ACC112 (cell line): ENCODE measurements at regions not wholly inside any gene's neighbourhood (a gene's known extent, or its start where the extent isn't known, plus 50 kb on each side); places are given as distances from the start of the nearest gene placed in this dataset.

Experiments used
- H2AFZ ChIP-seq: fragments of 200-600 bp; sonication (generic); one replicate; pipeline ENCODE4 v1.6.0; 2017; ENCODE audit warnings: antibody characterized with exemption, low read length; ENCODE audit not compliant: unreplicated experiment
- H3K27ac ChIP-seq: fragments of 200-600 bp; sonication (generic); 2 replicates; pipeline ENCODE4 v1.5.1; 2014; ENCODE audit warnings: low read depth, mild to moderate bottlenecking, antibody characterized with exemption, low read length, moderate library complexity
- H3K27me3 ChIP-seq: fragments of 200-600 bp; sonication (generic); 2 replicates; pipeline ENCODE4 v1.6.1; 2014; ENCODE audit warnings: mild to moderate bottlenecking, antibody characterized with exemption, low read length, moderate library complexity, mixed read lengths; ENCODE audit not compliant: insufficient read depth
- H3K36me3 ChIP-seq: fragments of 200-600 bp; sonication (generic); 2 replicates; pipeline ENCODE4 v1.6.1; 2016; ENCODE audit warnings: mild to moderate bottlenecking, antibody characterized with exemption, low read length, moderate library complexity, mixed read lengths; ENCODE audit not compliant: insufficient read depth
- H3K4me1 ChIP-seq: fragments of 200-600 bp; sonication (generic); one replicate; pipeline ENCODE4 v1.6.1; 2016; ENCODE audit warnings: low read length, mixed read lengths; ENCODE audit not compliant: insufficient read depth, unreplicated experiment, control insufficient read depth
- H3K4me3 ChIP-seq: fragments of 200-600 bp; sonication (generic); 2 replicates; pipeline ENCODE4 v1.5.1; 2014; ENCODE audit warnings: mild to moderate bottlenecking, low read depth, low read length
- H3K79me2 ChIP-seq: fragments of 200-600 bp; sonication (generic); one replicate; pipeline ENCODE4 v1.6.0; 2016; ENCODE audit warnings: low read length; ENCODE audit not compliant: control insufficient read depth, unreplicated experiment, insufficient read depth

DNA sequence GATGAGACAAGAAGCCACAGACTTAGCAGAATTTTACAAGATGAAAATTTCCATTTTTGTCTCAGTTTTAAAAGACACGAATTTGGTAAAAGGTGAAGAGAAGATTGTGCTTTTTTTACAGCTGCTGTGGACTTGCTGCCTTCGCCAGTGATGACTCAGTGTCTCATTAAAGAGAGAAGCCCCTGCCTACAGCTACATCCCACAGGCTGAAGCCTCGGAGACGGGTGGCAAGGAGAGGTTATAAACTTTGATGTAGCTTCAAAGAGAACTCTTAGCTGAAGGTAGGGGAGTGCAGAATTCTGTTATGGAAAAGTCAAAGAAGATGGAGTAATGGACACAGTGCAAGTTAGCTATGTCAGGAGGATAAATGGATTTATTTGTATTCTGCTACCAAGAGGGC lies 683.4 kb upstream of the ARGLU1 start:
- Histone ChIP-seq H3K79me2 (no peaks in the 10 kb centered on the region), H2AFZ (no peak overlapping the region), H3K27ac (no peak overlapping the region)

DNA sequence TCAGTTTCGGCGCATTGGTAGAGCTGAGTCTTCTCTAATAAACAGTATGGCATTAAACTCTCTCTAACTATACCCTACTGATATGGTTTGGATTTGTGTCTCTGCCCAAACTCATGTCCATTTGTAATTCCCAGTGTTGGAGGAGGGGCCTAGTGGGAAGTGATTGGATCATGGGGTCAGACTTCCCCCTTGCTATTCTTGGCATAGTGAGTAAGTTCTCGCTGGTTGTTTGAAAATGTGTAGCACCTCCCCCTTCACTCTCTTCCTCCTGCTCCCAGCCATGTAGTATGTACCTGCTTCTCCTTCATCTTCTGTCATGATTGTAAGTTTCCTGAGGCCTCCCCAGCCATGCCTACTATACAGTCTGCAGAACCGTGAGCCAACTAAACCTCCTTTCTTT lies 682.7 kb upstream of the ARGLU1 start:
- Histone ChIP-seq H3K4me1 (no peaks in the 10 kb centered on the region), H3K27me3 (no peaks in the 10 kb centered on the region), H3K36me3 (no peaks in the 10 kb centered on the region), H3K79me2 (no peaks in the 10 kb centered on the region), H2AFZ (no peak overlapping the region), H3K4me3 (no peak overlapping the region), H3K27ac (no peak overlapping the region)

More for the DNA sequence above, 683.4 kb upstream of the ARGLU1 start:
- no peak overlapping the region for H3K4me3 ChIP-seq
- no peaks in the 10 kb centered on the region for H3K4me1 ChIP-seq
- H3K27me3 ChIP-seq = no peaks in the 10 kb centered on the region
- no peaks in the 10 kb centered on the region for H3K36me3 ChIP-seq

DNA sequence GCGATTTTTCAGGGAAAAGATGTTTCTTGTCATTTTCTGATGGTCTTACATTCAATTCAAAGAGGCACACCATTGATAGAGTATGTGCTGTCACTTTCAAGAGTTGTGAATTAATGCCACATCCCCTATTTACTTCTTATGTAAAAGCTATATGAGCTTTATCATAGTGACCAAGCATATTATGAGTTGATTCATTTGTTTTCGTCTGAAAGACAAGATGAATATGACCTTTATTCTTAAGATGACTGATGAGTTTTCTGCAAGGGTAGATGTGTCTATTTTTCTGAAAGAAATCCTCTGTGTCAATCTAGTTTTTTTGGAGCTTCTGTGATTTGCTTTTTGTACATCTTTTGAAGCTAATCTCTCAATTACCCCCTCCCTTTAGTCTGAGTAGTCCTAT lies 676.3 kb upstream of the ARGLU1 start:
- no peaks in the 10 kb centered on the region for H3K79me2 ChIP-seq
- no peak overlapping the region for H3K27ac ChIP-seq
- H3K4me1 ChIP-seq = no peaks in the 10 kb centered on the region
- H3K4me3 ChIP-seq = no peak overlapping the region
- no peaks in the 10 kb centered on the region for H3K36me3 ChIP-seq
- H2AFZ ChIP-seq = no peak overlapping the region
- H3K27me3 ChIP-seq = no peaks in the 10 kb centered on the region

DNA sequence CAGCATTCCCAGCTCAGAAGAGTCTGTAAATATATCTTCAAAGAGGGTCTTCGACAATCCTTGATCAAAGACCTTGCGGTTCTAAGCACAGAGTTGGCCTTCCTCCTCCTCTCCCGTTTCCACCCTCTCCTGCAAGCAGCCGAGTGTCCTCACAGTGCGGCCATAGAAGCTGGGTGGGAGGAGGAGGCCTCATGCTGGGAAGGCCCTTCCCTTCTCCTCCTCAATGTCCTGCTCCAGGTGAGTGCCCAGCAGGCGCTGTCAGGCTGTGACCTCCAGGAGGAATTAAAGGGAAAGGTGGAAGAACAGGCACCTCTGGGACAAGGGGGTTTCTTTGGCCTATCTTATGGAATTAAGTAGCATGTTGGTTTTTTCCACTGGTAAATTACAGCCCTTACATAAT lies 674.2 kb upstream of the ARGLU1 start:
- H3K36me3 ChIP-seq = no peaks in the 10 kb centered on the region
- no peaks in the 10 kb centered on the region for H3K4me1 ChIP-seq
- H3K27me3 ChIP-seq = no peaks in the 10 kb centered on the region
- no peak overlapping the region for H2AFZ ChIP-seq
- H3K27ac ChIP-seq = no peak overlapping the region
- no peak overlapping the region for H3K4me3 ChIP-seq
- H3K79me2 ChIP-seq = no peaks in the 10 kb centered on the region

GRCh38 chr13:107241381-107241780 lies 673.4 kb upstream of the ARGLU1 start:
- no peaks in the 10 kb centered on the region for H3K4me1 ChIP-seq
- no peak overlapping the region for H2AFZ ChIP-seq
- H3K4me3 ChIP-seq = no peak overlapping the region
- no peaks in the 10 kb centered on the region for H3K36me3 ChIP-seq
- H3K27ac ChIP-seq = no peak overlapping the region
- H3K27me3 ChIP-seq = no peaks in the 10 kb centered on the region
- H3K79me2 ChIP-seq = no peaks in the 10 kb centered on the region

GRCh38 chr13:107239213-107239612 lies 671.3 kb upstream of the ARGLU1 start:
- Histone ChIP-seq H3K4me3 (no peak overlapping the region), H3K79me2 (no peaks in the 10 kb centered on the region), H3K4me1 (no peaks in the 10 kb centered on the region), H3K36me3 (no peaks in the 10 kb centered on the region), H3K27me3 (no peaks in the 10 kb centered on the region), H3K27ac (no peak overlapping the region), H2AFZ (no peak overlapping the region)

GRCh38 chr13:107238262-107238981 lies 670.5 kb upstream of the ARGLU1 start:
- H3K79me2 ChIP-seq = no peaks in the 10 kb centered on the region
- no peak overlapping the region for H2AFZ ChIP-seq
- H3K36me3 ChIP-seq = no peaks in the 10 kb centered on the region
- no peak overlapping the region for H3K4me3 ChIP-seq
- H3K27ac ChIP-seq = no peak overlapping the region
- H3K4me1 ChIP-seq = no peaks in the 10 kb centered on the region
- H3K27me3 ChIP-seq = no peaks in the 10 kb centered on the region

- H2AFZ ChIP-seq = no peak overlapping the region
- no peak overlapping the region for H3K4me3 ChIP-seq
- no peak overlapping the region for H3K27ac ChIP-seq
- no peaks in the 10 kb centered on the region for H3K4me1 ChIP-seq
- no peaks in the 10 kb centered on the region for H3K27me3 ChIP-seq
- no peaks in the 10 kb centered on the region for H3K79me2 ChIP-seq
- H3K36me3 ChIP-seq = no peaks in the 10 kb centered on the region
Observed at GRCh38 chr13:107234319-107235073, 666.6 kb upstream of the ARGLU1 start.

- Histone ChIP-seq H3K79me2 (no peaks in the 10 kb centered on the region), H3K36me3 (no peaks in the 10 kb centered on the region), H3K27ac (no peak overlapping the region), H3K4me3 (no peak overlapping the region), H3K27me3 (no peaks in the 10 kb centered on the region), H2AFZ (no peak overlapping the region), H3K4me1 (no peaks in the 10 kb centered on the region)
Observed at GRCh38 chr13:107233541-107233940, 665.6 kb upstream of the ARGLU1 start.

GRCh38 chr13:107231944-107232343 lies 664.0 kb upstream of the ARGLU1 start:
- Histone ChIP-seq H3K27me3 (no peaks in the 10 kb centered on the region), H3K79me2 (no peaks in the 10 kb centered on the region), H2AFZ (no peak overlapping the region), H3K4me1 (no peaks in the 10 kb centered on the region), H3K27ac (no peak overlapping the region), H3K36me3 (no peaks in the 10 kb centered on the region), H3K4me3 (no peak overlapping the region)

GRCh38 chr13:107223867-107224266 lies 655.9 kb upstream of the ARGLU1 start:
- no peaks in the 10 kb centered on the region for H3K27me3 ChIP-seq

More at GRCh38 chr13:107223867-107224266, 655.9 kb upstream of the ARGLU1 start:
- no peak overlapping the region for H2AFZ ChIP-seq
- no peaks in the 10 kb centered on the region for H3K36me3 ChIP-seq
- no peaks in the 10 kb centered on the region for H3K79me2 ChIP-seq
- H3K27ac ChIP-seq = no peak overlapping the region
- no peak overlapping the region for H3K4me3 ChIP-seq
- H3K4me1 ChIP-seq = no peaks in the 10 kb centered on the region
